SIG-M5 treated with dmso at 0.1 percent for 504 hours (cell line): ENCODE measurements at regions not wholly inside any gene's neighbourhood (a gene's known extent, or its start where the extent isn't known, plus 50 kb on each side); places are given as distances from the start of the nearest gene placed in this dataset.

Source experiments
- DNase-seq: peaks from one replicate; lab custom pipeline; 2025; ENCODE audit not compliant: unreplicated experiment; lab: John Stamatoyannopoulos, UW

DNA sequence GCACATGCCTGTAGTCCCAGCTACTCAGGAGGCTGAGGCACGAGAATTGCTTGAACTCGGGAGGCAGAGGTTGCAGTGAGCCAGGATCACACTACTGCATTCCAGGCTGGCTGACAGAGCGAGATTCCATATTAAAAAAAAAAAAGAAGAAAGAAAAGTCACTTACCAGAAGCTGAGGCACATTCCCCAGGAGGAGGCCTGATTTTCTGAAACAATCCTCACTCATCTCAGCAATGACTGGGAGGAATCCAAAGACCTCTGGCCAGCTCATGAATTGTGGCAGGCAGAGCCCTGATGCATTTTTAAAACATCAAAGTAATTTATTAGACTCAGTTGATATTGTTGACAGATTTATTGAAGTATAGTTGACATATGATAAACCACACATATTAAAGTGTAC, 206.3 kb downstream of the FOXO1 start:
- no peak for DNase-seq

DNA sequence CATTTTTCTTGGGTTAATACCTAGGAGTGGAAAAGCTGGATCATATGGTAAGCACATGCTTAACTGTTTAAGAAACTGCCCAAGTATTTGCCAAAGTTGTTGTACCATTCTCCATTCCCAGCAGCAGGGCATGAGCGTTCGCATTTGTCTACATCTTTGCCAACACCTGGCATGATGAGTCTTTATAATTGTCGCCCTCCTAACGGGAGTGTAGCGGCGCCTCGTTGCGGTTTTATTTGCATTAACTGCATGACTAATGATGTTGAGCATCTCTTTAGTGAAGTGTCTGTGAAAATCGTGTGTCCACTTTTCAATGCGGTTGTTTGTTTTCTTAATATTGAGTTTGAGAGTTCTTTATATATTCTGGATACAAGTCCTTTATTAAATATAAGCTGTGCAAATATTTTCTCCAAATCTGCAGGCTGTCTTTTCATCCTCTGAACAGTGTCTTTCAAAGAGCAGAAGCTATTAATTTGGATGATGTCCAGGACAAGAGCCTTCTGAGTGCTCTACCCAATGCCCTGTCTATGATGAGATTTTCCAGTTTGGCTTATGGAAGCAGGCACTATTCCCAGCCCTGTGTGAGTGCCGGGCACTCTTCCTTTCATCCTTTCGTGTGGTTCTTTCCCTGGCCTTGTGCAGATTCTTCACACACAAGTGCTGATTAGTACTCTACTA, 202.0 kb downstream of the FOXO1 start:
- DNase-seq = no peak

GRCh38 chr13:40465015-40465390, 201.4 kb downstream of the FOXO1 start:
- DNase-seq = no peak

- no peak for DNase-seq
Measured at GRCh38 chr13:40466272-40466671, 200.2 kb downstream of the FOXO1 start.

GRCh38 chr13:40468227-40468838, 198.1 kb downstream of the FOXO1 start:
- DNase-seq = no peak

GRCh38 chr13:40469581-40470310, 196.7 kb downstream of the FOXO1 start:
- no peak for DNase-seq

DNA sequence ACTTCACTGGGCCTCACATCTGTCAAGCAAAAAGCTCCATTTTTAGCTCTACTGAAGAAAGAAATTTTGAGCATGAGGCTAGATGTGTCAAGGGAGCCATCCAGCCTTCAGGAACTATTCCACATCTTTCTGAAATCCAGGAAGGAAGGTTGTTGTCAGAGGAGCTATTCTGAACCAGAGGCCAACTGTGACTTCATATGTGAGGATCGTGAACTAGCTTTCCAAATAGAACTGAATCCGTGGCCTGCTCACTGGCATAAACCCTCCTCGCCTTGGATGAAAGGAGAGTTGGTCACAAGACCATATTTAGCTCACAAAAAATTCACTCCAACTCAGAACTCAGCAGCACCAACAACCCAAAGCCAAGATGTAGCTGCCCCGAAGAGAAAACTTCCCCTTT, 195.8 kb downstream of the FOXO1 start:
- DNase-seq = no peak

DNA sequence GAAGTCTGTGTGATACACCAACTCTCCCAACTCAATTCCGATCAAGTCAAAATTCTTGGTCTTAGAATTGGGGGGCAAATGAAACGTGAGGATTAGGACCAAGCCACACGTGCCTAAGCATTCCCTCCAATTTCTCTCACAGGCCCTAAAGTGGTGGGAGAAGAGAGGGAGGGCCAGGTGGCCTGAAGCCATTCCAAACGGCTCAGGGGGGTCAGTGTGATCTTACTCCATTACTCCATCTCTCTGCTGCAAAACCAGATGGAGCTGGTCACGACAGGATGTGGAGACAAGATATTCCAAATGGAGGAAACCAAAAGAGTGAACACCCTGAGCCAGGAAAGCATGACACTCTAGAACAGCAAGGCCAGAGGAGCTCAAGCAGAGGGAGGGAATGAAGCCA, 195.4 kb downstream of the FOXO1 start:
- no peak for DNase-seq

DNA sequence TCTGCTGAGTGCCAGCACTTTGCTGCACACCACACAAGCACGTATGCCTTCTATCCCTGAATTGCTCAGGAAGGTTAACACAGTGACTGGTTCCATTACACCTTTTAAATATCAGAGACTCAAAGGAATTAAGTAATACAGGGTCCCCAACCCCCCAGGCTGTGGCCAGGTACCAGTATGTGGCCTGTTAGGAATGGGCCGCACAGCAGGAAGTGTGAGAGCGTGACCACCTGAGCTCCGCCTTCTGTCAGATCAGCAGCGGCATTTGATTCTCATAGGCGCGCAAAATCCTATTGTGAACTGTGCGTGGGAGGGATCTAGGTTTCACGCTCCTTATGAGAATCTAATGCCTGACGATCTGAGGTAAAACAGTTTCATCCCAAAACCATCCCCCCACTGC, 194.5 kb downstream of the FOXO1 start:
- no peak for DNase-seq

GRCh38 chr13:40472427-40473220, 193.8 kb downstream of the FOXO1 start:
- DNase-seq = no peak

DNA sequence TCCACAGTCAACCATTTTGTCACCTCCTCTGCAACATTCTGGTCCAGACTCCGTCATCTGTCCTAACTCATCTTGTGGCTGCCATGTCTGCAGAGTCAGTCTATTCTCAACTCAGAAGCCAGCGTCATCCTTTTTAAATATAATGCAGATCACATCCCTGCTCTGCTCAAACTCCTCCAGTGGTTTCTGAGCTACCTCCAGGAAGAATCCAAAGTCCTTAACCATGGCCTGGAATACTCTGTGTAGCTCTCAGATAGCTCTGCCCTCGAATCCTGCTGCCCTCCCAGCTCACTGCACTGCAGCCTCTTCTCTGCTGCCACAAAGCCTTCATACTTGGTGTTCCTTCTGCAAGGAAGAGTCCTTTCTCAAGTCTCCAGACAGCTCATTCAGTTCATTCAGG, 190.8 kb downstream of the FOXO1 start:
- DNase-seq = no peak

DNA sequence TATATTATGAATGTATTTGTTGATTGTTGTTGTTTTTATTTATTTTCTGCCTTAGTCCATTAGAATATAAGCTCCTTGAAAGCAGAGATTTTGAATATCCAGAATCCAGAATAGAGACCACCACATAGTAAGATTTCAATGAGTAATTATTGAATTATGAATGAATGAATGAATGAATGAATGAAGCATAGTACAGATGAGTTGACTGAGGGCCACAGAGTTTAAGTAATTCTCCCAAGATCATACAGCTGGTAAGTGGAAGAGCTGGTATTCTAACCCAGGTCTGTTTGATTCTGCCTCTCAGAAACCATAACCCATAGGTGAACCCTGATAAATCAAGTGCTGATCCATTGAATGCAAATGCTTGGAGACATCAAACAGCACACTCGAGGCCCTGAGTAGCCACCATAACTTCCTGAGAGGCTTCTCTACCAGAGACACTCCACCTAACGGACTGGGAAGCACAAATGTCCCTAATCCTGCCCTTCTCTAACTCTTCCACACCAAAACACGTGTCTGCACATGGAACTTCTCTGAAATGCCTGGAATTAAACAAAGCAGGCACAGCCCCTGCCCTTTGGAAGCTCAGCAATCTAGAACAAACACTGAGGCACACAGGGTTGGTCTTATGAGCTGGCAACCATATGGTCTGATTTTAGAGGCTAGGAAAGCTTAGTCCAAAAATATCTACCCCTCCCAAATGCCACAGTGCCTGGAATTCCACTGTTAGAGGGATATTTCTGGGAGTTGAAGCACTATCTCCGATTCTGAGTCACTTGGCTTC, 190.1 kb downstream of the FOXO1 start:
- no peak for DNase-seq

- no peak for DNase-seq
Measured at GRCh38 chr13:40477623-40478608, 188.5 kb downstream of the FOXO1 start.

DNA sequence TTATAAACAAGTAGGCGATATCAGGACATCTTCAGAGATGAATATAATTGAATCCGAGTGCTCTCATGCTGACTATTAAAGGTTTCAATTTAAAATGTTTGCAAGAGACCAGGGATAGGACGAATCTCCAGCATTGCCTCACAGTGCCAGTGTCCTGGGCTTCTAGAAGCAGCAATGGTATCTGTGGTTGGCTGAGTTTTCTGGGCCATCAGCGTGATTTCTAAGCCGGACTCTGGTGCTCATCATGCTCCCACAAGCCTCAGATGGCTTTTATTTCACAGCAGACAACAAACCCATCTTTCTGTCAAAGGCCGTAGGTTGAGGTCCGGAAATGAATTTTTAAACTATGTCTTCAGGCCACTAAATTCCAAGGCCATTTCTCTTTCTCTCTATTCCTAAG, 187.7 kb downstream of the FOXO1 start:
- DNase-seq = no peak

GRCh38 chr13:40479196-40479845, 187.1 kb downstream of the FOXO1 start:
- no peak for DNase-seq

- no peak for DNase-seq
Measured at GRCh38 chr13:40480012-40480914, 186.2 kb downstream of the FOXO1 start.

GRCh38 chr13:40480915-40481516, 185.4 kb downstream of the FOXO1 start:
- no peak for DNase-seq

- DNase-seq = no peak
Measured at GRCh38 chr13:40483601-40484000, 182.8 kb downstream of the FOXO1 start.
